NCI-H1930 (cell line): ENCODE measurements at regions not wholly inside any gene's neighbourhood (a gene's known extent, or its start where the extent isn't known, plus 50 kb on each side); places are given as distances from the start of the nearest gene placed in this dataset.

Experiments
- DNase-seq, 2 experiments: peaks; one replicate each; lab custom pipeline; 2025; lab: John Stamatoyannopoulos, UW

- DNase-seq: no peak
Observed at GRCh38 chr10:36111676-36112075, 469.6 kb upstream of the FZD8 start.

GRCh38 chr10:36110097-36110496 lies 468.0 kb upstream of the FZD8 start:
- no peak for DNase-seq

DNA sequence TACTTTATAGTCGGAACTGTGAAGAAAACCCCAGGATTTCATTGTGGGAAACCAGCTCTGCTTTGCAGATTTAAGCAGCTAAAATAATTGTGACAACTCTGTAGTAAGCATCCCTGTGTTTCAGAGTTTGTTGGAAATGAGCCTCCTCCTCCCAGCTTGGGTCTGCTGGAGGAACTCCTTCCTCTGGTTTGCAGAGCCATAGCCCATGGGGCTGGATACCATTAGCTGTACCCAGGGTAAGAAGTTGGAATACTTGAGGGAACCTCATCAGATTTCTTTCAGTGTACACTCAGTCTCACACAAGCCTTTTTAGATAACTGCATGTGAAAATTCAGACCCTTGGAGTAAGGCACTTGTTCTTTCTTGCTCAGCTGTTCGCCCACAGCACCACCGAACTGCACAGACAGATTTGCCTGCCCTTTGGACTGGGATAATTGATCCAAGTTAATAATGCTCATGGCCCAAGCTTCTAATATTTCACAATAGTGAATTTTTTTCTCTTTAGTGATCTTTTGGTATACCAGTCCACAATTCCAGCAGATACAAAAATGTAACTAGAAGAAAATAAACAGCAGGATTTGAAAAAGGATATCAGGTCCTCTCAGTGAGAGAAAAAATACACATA lies 467.4 kb upstream of the FZD8 start:
- DNase-seq: no peak

- no peak for DNase-seq
Observed at GRCh38 chr10:36097696-36098095, 455.6 kb upstream of the FZD8 start.

DNA sequence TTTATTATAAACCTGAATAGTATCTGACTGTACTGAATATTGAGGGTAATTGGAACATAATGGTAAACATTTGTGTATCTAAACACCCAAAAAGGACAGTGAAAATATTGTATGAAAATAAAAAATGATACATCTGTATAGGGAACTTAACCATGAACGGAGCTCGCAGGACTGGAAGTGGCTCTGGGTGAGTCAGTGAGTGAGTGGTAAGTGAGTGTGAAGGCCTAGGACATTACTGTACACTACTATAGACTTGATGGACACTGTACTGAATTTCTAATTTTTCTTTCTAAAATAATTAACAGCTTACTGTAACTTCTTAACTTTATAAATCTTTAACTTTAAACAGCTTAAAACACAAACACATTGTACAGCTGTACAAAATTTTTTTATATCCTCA lies 454.5 kb upstream of the FZD8 start:
- DNase-seq: no peak

DNA sequence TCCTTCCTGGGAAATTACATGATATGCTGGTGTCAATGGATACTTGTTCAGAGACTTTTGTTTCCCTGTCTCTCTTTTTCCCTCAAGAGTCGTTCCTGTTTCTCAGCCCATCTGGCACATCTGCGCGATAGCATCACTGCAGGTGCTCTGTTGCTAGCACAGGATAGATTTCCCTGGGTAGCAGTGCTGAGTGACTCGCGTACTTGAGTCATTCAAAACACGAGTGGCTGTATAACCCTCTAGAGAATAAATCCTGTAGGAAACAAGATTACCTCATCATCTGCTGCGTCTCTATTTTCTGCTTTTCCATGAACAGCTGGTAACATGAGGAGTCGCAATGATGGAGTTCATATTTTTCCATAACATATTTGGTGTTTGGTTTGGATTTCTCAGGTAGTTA lies 452.0 kb upstream of the FZD8 start:
- DNase-seq: no peak

DNA sequence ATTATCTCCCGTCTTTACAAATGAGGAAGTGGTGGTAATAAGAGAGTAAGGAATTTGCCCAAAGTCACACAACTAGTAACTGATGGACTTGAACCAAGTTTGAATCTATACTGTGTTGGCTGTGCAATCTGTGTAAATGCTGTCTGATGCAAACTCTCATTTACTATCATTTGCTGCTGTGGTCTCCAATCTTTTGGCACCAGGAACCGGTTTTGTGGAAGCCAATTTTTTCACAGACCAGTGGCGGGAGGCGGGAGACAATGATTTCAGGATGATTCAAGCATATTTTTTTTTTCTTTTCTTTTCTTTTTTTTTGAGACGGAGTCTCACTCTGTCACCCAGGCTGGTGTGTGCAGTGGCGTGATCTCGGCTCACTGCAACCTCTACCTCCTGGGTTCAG lies 450.0 kb upstream of the FZD8 start:
- no peak for DNase-seq

GRCh38 chr10:36091007-36091406 lies 448.9 kb upstream of the FZD8 start:
- DNase-seq: no peak

GRCh38 chr10:36089790-36090440 lies 447.8 kb upstream of the FZD8 start:
- no peak for DNase-seq

- no peak for DNase-seq
Observed at GRCh38 chr10:36087006-36088005, 445.2 kb upstream of the FZD8 start.

GRCh38 chr10:36075196-36075595 lies 433.1 kb upstream of the FZD8 start:
- no peak for DNase-seq

GRCh38 chr10:36073796-36074345 lies 431.8 kb upstream of the FZD8 start:
- DNase-seq: no peak

DNA sequence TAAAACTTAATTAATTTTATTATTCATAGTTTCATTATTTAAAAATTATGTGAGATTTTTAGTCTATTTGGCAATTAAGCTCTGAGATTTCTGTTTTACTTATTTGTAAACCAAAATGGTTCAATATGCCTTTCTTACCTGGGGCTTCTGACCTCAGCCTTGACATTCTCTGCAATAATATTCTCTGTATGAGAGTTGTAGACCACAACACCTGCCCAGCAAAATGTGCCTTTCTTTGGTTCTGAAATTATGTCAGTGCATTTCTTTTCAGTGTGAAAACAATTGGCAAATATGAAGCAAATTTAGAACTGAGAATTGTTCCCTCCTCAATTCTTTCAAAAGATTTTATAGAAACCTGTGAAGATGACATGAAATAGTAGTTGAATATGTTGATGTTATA lies 426.4 kb upstream of the FZD8 start:
- DNase-seq: no peak

DNA sequence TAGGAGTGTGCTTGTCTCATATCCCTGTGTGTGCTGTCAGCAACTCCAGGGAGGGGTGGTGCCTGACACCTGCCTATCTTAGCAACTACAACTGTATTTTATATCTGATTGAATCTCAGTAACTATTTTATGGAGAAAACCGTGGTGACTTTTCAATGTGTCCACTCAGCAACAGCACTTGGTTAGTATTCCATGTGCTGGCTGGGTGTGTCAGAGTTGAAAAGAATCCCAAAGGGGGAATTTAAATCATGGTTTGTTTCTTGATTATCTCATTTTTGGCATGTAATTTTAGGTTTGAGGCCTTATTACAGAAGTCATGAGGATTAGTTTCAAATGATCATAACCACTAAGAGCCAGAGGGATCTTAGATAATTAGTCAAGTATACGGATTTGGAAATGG lies 425.7 kb upstream of the FZD8 start:
- DNase-seq: no peak

- DNase-seq: no peak
Observed at GRCh38 chr10:36066850-36067249, 424.8 kb upstream of the FZD8 start.

DNA sequence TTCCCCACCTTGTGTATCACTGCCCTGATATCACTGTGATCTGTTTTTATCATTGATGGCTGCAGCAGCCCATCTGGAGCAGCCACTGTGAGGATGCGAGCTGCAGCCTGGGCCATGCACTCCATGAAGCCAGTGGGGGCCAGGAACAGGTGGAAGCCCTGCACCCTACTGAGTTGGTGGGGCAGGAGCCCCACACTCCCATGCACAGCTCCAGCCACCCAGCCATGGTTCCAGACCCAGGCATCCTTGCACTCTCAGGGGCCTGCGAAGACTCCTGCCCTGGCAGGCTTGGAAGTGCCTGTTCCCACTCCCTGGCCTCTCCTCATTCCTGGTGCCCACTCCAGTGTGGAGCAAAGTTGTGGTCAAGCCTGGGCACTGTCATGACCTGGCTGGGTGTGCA lies 424.0 kb upstream of the FZD8 start:
- DNase-seq: no peak

- no peak for DNase-seq
Observed at GRCh38 chr10:36063396-36063795, 421.3 kb upstream of the FZD8 start.

- no peak for DNase-seq
Observed at GRCh38 chr10:36057731-36058130, 415.6 kb upstream of the FZD8 start.

- no peak for DNase-seq
Observed at GRCh38 chr10:36057180-36057579, 415.1 kb upstream of the FZD8 start.

DNA sequence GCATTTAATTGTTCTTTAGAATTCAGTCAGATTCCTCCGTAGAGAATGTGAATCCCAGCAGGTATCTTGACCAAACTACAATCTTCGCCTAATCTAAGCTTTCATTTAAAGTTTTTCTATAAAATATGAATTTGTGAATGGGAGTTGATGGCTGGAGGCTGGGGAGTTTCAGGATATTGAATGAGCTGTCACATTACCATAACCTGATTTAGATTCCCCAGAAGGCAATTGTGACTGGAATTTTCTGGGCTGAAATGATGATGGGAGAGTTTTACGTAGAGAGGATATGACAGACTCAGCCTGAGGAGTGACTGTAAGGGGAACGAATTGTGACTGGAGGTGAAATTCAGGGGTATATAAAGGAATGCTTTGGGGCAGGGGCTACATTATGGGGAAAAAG lies 411.7 kb upstream of the FZD8 start:
- no peak for DNase-seq

DNA sequence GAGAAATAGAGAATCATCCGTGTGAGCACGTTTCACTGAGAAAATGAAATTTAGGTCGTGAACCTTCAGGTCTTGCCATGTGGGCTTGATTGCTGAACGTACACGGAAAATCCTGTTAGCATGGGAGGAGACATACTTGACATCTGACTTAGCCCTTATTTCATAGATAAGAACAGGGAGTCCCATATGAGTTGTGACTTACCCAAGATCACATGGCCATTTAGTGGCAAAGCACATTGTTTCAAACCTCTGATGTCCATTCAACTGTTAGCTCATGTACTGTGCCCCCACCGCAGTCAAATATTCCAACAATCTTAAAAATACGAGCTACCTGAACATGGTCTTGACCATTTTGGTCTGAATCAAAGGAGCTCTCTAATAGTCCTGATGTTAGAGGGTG lies 411.2 kb upstream of the FZD8 start:
- no peak for DNase-seq

DNA sequence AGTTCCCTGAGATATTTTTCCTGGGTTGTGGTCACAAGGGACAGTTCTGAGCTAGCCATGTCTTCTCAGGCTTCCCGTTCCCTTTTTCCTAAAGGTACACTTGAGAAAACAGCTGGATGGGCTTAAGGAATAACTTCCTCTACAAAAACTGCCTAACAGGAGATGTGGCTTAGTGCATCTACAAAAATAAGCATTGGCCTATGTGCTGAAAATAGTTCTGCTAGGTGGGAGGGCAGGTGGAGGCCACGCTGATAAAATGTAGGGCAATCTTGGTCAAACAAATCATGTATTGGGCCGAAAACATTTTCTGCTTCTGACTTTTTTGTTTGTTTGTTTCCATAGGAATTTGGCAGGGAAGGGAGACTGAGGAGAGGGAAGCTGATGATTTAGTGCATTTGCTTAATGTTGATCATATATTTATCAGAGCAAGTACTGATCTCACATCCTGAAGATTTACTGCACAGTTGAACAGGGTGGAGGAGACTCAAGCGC lies 409.4 kb upstream of the FZD8 start:
- no peak for DNase-seq
